Skeletal muscle cell (primary cell): ENCODE measurements at regions not wholly inside any gene's neighbourhood (a gene's known extent, or its start where the extent isn't known, plus 50 kb on each side); places are given as distances from the start of the nearest gene placed in this dataset.
"Not testable (repeated sequence)": the region's sequence is repeated elsewhere in the genome, so short reads cannot be mapped to it uniquely, and the experiment has no call there.

Source experiments
- DNase-seq: peaks from one replicate; pipeline ENCODE4 v3.0.0-alpha.2; 2010; ENCODE audit warnings: low read depth
- H3K4me3 ChIP-seq: 2 replicates; pipeline ENCODE4 v1.5.1; 2011; ENCODE audit warnings: low read depth, mild to moderate bottlenecking, control low read depth, low read length, moderate library complexity

DNA sequence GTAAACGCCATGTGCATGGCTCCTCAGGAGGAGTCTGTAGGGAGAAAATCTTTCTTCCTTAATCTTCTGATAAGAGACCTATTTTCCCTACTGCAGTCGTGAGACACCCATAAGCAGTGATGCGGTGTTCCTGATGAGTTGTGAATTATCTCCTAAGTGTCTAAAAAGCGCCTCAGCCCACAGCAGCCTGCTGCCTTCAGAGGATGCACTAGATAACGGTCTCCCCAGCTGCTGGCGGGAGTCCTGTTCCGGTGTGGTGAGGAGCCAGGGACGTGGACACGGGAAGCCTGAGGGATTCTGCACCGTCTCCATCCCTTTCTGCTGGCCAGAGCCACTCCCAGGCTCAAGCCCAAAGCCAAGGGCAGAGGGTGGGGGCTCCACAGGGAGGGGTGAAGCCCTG lies 240.9 kb upstream of the SFSWAP start:
- not testable (repeated sequence) for DNase-seq, H3K4me3 ChIP-seq

- no peak for DNase-seq
- no peak overlapping the region for H3K4me3 ChIP-seq
Measured at GRCh38 chr12:131471271-131471905, 239.5 kb upstream of the SFSWAP start.

DNA sequence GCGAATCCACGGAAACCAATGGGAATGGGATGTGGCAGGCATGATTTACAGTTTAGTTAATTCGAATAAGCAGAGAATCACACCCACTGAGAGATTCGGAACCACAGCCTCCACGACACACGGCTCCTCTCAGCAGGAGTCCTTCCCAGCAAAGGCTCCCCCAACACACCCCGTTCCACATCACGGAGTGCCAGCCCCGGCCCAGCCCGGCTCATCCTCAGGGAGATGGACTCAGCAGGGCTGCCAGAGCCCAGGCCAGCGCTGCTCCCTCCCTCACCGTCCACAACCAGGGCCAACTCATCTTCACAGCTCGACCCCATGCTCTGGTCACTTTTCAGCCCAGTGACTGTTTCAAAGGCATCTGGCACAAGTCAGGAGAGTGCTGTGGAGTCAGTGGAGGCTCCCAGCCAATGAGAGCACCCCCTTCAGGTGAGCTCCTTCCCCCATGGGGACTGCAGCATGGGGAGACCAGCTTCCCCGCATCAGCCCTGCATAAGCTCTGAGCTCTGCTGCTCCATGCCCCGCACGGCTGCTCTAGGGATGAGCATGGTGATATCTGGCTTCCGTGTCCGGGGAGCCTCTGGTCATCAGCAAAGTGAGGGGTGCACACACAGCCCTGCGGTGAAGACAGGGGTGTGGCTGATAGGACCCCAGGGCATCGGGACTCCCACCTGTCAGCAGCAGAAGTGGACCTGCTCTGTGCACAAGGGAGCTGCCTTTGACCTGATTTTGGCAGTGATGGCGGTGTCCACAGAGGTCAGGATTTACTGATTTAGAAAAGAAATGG lies 238.8 kb upstream of the SFSWAP start:
- no peak overlapping the region for H3K4me3 ChIP-seq
- DNase-seq = no peak

DNA sequence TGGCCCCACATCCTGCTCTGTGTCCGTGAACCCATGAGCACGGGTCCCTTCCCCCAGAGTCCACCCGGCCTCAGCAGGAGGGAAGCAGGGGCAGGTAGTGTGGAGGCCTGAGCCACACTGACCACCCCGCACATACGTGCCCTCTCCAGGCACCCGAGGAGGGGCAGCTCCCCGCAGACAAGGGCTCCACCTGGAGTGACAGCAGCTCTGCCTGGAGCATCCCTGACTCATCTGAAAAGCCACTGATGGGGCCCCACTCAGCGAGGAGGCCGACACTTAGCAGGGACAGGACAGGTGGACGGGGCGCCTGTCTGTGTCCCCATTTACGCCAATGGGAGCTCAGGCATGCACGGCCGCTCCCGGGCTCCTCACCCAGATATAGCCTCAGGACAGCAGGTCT lies 237.6 kb upstream of the SFSWAP start:
- DNase-seq = no peak
- H3K4me3 ChIP-seq = no peak overlapping the region

- no peak overlapping the region for H3K4me3 ChIP-seq
- DNase-seq = no peak
Measured at GRCh38 chr12:131473741-131474709, 236.9 kb upstream of the SFSWAP start.

DNA sequence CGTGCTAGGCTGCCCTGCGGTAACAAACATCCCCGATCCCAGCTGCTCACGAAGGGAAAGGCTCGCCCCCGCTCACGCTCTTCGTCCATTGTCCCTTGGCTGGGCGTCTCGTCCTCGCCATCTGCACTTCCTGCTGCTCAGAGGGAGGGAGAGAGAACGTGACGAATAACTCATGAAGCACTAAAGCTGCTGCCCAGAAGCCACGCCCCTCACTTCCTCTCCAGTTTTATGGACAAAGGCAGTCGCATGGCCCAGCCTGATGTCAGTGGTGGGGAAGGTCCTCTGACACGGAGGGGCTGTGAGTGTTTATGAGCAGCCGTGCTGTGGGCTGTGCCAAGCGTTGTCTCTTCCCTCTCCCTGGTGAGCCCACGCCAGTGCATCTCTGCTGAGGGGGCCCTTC lies 235.9 kb upstream of the SFSWAP start:
- DNase-seq, H3K4me3 ChIP-seq: not testable (repeated sequence)

GRCh38 chr12:131477613-131478012 lies 233.3 kb upstream of the SFSWAP start:
- no peak overlapping the region for H3K4me3 ChIP-seq
- no peak for DNase-seq

- H3K4me3 ChIP-seq = no peak overlapping the region
- no peak for DNase-seq
Measured at GRCh38 chr12:131478468-131478867, 232.4 kb upstream of the SFSWAP start.

DNA sequence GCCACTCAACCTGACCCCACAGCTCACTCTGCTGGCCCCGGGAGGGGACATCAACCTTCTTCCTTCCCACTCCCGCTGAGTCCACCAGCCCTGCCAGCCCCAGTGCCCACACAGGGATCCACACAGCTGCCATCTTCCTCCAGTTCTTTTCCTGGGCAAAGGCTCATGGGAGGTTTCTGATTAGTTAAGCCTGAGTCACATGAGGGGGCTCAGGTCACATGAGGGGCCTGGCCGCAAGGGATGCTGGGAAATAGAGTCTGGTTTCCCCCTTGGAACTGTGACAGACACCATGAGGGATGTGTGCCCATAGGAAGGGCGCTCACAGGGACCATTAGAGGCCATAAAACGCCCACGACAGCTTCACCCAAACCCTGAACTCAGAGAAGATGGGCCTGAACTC lies 228.7 kb upstream of the SFSWAP start:
- no peak overlapping the region for H3K4me3 ChIP-seq

DNA sequence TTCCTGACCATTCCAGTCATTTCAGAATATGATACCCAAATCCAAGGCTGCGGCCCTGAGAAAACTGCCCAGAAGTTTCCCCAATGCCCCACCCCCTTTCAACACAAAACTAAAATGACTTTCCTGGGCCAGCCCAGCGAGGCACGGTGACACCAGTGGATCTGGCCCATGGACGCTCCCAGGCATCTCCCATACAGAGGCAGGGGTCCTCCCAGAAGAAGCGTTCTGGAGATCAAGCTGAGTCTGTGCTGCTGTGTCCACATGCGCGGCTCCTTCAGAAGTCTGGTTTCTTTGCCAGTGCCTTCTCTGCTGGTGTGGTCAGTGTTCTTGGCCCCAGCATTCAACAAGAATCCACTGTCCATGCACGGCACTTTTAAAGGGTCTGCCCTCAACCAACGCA lies 228.2 kb upstream of the SFSWAP start:
- no peak overlapping the region for H3K4me3 ChIP-seq
- no peak for DNase-seq

More for the DNA sequence above, 228.7 kb upstream of the SFSWAP start:
- no peak for DNase-seq

GRCh38 chr12:131486451-131487230 lies 224.2 kb upstream of the SFSWAP start:
- H3K4me3 ChIP-seq = no peak overlapping the region
- no peak for DNase-seq

DNA sequence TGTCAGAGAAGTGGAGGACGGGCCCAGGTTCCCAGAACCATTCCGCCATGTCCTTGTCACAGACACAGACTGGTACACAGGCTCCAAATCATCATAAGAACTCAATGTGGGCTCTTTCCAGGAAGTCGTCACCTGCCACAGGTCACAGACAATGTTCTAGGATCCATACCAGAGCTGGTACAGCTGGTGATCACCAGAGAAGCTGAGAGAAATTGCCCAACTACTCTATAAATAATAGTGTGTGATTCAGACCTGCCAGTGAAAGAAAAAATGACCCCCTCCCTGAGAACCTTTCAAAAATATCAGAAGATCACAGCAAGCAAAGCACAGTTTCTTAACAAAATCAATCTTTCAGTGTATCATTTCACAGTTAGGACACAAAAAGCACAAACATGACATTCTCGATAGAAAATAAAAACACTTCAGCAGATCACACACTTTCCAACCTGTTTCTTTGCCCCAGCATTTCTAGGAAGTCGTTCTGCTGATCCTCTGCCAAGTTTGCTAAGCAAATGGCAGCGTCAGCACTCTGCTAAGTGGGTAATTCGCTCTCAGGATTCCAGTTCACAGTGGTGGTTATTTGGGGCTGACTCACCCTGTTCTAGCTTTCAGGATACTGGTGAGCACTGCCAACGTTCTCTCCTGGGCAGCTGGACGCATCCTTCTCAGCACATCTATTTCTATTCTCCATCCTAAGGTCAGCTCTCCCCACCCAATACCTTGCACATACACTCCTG lies 223.3 kb upstream of the SFSWAP start:
- H3K4me3 ChIP-seq = no peak overlapping the region
- DNase-seq = no peak

DNA sequence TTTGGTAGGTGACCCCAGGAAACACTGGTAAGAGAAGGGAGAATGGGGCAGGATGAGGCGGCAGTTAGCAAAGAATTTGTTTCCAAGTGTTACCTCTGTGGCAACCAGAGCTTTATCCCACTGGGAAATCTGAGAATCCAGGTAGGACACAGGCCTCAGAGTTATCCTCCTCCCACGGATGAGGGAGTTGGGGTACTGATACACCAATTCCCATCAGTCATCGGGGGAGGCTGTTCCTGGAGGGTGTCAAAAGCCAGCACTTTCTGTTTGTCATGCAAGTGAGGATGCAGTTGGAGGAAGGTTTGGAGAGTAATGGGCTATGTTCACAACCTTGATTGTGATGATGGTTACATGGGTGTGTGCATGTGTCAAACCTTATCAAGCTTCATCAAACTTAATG lies 221.2 kb upstream of the SFSWAP start:
- no peak overlapping the region for H3K4me3 ChIP-seq
- no peak for DNase-seq

DNA sequence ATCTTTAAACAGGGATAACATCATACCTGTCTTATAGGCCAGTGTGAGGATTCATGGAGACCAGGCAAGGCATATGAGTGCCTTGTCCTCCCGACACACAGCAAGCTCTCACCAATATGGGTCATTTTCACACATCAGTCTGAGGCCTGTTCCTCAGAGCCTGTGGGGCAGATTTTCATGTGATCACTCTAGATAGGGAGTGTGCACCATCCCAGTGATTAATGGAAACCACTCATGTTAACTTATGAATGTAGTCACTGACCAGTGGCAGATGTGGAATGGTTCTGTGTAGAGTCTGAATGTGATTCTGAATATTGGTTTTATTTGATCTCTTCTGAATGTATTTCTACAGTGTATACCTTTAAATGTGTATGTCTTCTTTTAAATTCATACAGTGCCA lies 219.7 kb upstream of the SFSWAP start:
- DNase-seq = no peak
- no peak overlapping the region for H3K4me3 ChIP-seq

DNA sequence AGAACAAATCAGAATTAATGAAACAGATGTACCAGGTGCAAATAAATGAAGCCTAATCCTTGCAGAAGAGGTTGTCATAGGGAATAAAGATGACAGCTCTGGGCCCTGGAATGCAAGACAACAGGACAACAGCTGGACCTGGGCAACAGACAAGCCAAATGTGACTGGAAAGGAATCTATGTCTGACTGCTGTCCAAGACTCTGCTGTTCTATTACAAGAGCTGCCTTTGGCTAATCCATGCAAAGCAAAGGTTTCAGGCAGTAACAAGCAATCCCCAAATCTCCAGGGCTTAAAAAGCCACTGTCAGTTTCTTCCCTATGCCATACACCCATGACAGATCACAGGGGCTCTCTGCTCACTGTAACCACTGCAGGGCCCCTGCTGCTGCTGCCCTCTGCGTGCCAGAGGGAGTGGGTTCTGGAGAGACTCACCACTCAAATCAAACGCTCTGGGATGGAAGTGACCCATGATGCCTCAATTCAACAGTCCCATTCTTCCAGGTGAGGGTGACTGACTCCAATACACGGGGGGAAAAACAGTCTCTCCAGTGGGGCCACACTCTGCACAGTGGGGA lies 218.9 kb upstream of the SFSWAP start:
- no peak for DNase-seq
- no peak overlapping the region for H3K4me3 ChIP-seq

- DNase-seq = no peak
- no peak overlapping the region for H3K4me3 ChIP-seq
Measured at GRCh38 chr12:131493068-131493826, 217.6 kb upstream of the SFSWAP start.

DNA sequence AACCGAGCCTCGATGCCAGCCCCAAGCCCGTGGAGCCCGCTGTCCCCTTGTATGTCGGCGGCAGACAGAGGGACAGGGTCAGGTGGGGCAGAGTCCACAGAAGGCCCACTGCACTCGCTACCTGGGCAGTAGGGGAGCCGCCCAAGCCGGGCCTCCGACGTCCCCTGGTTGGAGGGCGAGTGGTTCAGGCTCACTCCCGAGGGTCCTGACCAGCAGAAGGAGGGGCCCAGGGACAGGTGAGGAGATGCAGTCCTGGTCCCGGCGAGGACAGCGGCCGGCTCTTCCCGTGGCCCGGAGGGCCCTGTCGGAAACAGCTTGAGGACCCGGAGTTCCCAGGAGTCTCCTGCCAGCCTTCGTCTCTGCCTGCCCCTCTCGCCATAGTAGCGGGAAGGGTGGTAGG lies 216.7 kb upstream of the SFSWAP start:
- no peak overlapping the region for H3K4me3 ChIP-seq
- no peak for DNase-seq
